Left lung (tissue), 4 donors: ENCODE measurements at regions not wholly inside any gene's neighbourhood (a gene's known extent, or its start where the extent isn't known, plus 50 kb on each side); places are given as distances from the start of the nearest gene placed in this dataset.
A peak's percentile ranks its signal among the peaks of the same experiment; 100 is the strongest.

Experiments
- ATAC-seq: fragments of 200-7000 bp; cut with Tn5 transposase; one replicate; pipeline ENCODE4 v1.9.1; 2020; ENCODE audit warnings: moderate library complexity
- DNase-seq, 4 donors: peaks; one replicate each; pipeline ENCODE4 v3.0.0-alpha.2; 2013 to 2020
- H3K27ac ChIP-seq, 2 donors: fragments of 200-600 bp; sonication (generic) in 1 of 2; one replicate each; pipeline versions ENCODE4 v1.5.0 to v1.8.0; 2020 to 2021
- H3K27me3 ChIP-seq, 2 donors: fragments of 200-600 bp; sonication (generic) in 1 of 2; one replicate each; pipeline versions ENCODE4 v1.5.0 to v1.8.0; 2020 to 2021
- H3K36me3 ChIP-seq, 2 donors: fragments of 200-600 bp; sonication (generic) in 1 of 2; one replicate each; pipeline versions ENCODE4 v1.5.0 to v1.8.0; 2020 to 2021
- H3K4me1 ChIP-seq, 2 donors: fragments of 200-600 bp; one replicate each; pipeline ENCODE4 v1.8.0; 2021
- H3K4me3 ChIP-seq, 2 donors: fragments of 200-600 bp; sonication (generic) in 1 of 2; one replicate each; pipeline versions ENCODE4 v1.5.0 to v1.8.0; 2020 to 2021; ENCODE audit warnings: mild to moderate bottlenecking in 1 of 2
- H3K9me3 ChIP-seq, 2 donors: fragments of 200-600 bp; sonication (generic) in 1 of 2; one replicate each; pipeline versions ENCODE4 v1.5.0 to v1.8.0; 2020 to 2021
- CTCF ChIP-seq, 2 donors: fragments of 200-600 bp; sonication (generic) in 1 of 2; IDR thresholded peaks; one replicate each; pipeline versions ENCODE4 v1.5.0 to v1.8.0; 2021; ENCODE audit warnings: antibody characterized with exemption in 2 of 2
- intact Hi-C, 2 donors: fragments of 100-400 bp; cut with DNase I; formaldehyde crosslinking; loops; one replicate each; pipeline versions ENCODE4 v1.11.2 to v1.14.2; 2022
- donor health status: DM: no; HTN: yes; CAD: no.
- donor health status: DM: no; HTN: no; CAD: no.

GRCh38 chr17:77894126-77894956 is 64.2 kb upstream of the TNRC6C start:
- ATAC-seq (peak; percentile 38), DNase-seq (peak in 1 of 4 donors; percentile 50)
- Histone ChIP-seq H3K27ac (no peak overlapping the region), H3K36me3 (no peaks in the 10 kb centered on the region), H3K27me3 (peaks cover 0 to 54% of the 10 kb centered on the region in 2 donors), H3K4me3 (no peak overlapping the region), H3K9me3 (no peaks in the 10 kb centered on the region), H3K4me1 (no peaks in the 10 kb centered on the region)
- TF ChIP-seq CTCF (IDR thresholded peaks at IDR 0.05): no peak
- intact Hi-C loops: no loop called here

- no peaks in the 10 kb centered on the region for H3K36me3 ChIP-seq
- ATAC-seq (no peak), DNase-seq (no peak)
- no peaks in the 10 kb centered on the region for H3K4me1 ChIP-seq
- peaks cover 0 to 35% of the 10 kb centered on the region in 2 donors for H3K27me3 ChIP-seq
- H3K9me3 ChIP-seq: no peaks in the 10 kb centered on the region
- intact Hi-C loops: no loop called here
- no peak overlapping the region for H3K4me3 ChIP-seq
- no peak for TF ChIP-seq CTCF (IDR thresholded peaks at IDR 0.05)
- no peak overlapping the region for H3K27ac ChIP-seq
Measured at GRCh38 chr17:77897741-77898301, 60.7 kb upstream of the TNRC6C start.

- no peak overlapping the region for H3K4me3 ChIP-seq
Measured at GRCh38 chr17:77898521-77899434, 59.7 kb upstream of the TNRC6C start.

GRCh38 chr17:77899498-77899897 is 59.0 kb upstream of the TNRC6C start:
- Histone ChIP-seq H3K36me3 (no peaks in the 10 kb centered on the region), H3K4me3 (no peak overlapping the region), H3K9me3 (no peaks in the 10 kb centered on the region), H3K27ac (no peak overlapping the region), H3K4me1 (no peaks in the 10 kb centered on the region), H3K27me3 (peaks cover 0 to 49% of the 10 kb centered on the region in 2 donors)
- DNase-seq (peak in 1 of 4 donors; percentile 78), ATAC-seq (peak; percentile 79)
- TF ChIP-seq CTCF (IDR thresholded peaks at IDR 0.05): no peak
- intact Hi-C loops: no loop called here

More at GRCh38 chr17:77898521-77899434, 59.7 kb upstream of the TNRC6C start:
- no peaks in the 10 kb centered on the region for H3K36me3 ChIP-seq
- no peak for TF ChIP-seq CTCF (IDR thresholded peaks at IDR 0.05)
- ATAC-seq (no peak), DNase-seq (peak in 1 of 4 donors; percentile 51)
- no peaks in the 10 kb centered on the region for H3K9me3 ChIP-seq
- intact Hi-C loops: no loop called here
- H3K27ac ChIP-seq: no peak overlapping the region
- H3K4me1 ChIP-seq: no peaks in the 10 kb centered on the region
- H3K27me3 ChIP-seq: peaks cover 0 to 42% of the 10 kb centered on the region in 2 donors
